ENCODE measurements at regions not wholly inside any gene's neighbourhood (a gene's known extent, or its start where the extent isn't known, plus 50 kb on each side); places are given as distances from the start of the nearest gene placed in this dataset.
A peak's percentile ranks its signal among the peaks of the same experiment; 100 is the strongest.
"Not testable (repeated sequence)": the region's sequence is repeated elsewhere in the genome, so short reads cannot be mapped to it uniquely, and the experiment has no call there.

- Histone ChIP-seq H3K9me3 (no peaks in the 10 kb centered on the region), H3K4me3 (no peak overlapping the region), H3K36me3 (no peaks in the 10 kb centered on the region), H3K27me3 (peaks cover 0 to 9% of the 10 kb centered on the region in 2 donors), H3K27ac (no peak overlapping the region), H3K4me1 (no peaks in the 10 kb centered on the region)
- ATAC-seq (no peak), DNase-seq (no peak)
- TF ChIP-seq CTCF (IDR thresholded peaks at IDR 0.05): no peak
- intact Hi-C loops (cut with DNase I): loop anchor here in 1 of 2 donors (10.0 kb wide), 1 partner anchor 394 kb away; no protein-coding TSS in a partner anchor
Measured at GRCh38 chr10:15430969-15431771, 60.1 kb upstream of the FAM171A1 start.

GRCh38 chr10:15428681-15429080, 57.6 kb upstream of the FAM171A1 start:
- no peak overlapping the region for H3K4me3 ChIP-seq
- H3K4me1 ChIP-seq: no peaks in the 10 kb centered on the region
- no peaks in the 10 kb centered on the region for H3K9me3 ChIP-seq
- ATAC-seq: no peak
- H3K27ac ChIP-seq: no peak overlapping the region
- intact Hi-C loops (cut with DNase I): no loop called here
- no peak for TF ChIP-seq CTCF (IDR thresholded peaks at IDR 0.05)
- no peaks in the 10 kb centered on the region for H3K36me3 ChIP-seq
- DNase-seq: peak in 2 of 4 donors; percentile 48 to 57
- H3K27me3 ChIP-seq: peaks cover 0 to 9% of the 10 kb centered on the region in 2 donors

GRCh38 chr10:15427843-15428414, 56.8 kb upstream of the FAM171A1 start:
- ATAC-seq: peak; percentile 66

GRCh38 chr10:15426558-15426957, 55.5 kb upstream of the FAM171A1 start:
- no peak for TF ChIP-seq CTCF (IDR thresholded peaks at IDR 0.05)
- no peak overlapping the region for H3K27ac ChIP-seq
- intact Hi-C loops (cut with DNase I): no loop called here
- ATAC-seq: no peak
- no peaks in the 10 kb centered on the region for H3K27me3 ChIP-seq
- no peak overlapping the region for H3K4me3 ChIP-seq
- no peak for DNase-seq
- no peaks in the 10 kb centered on the region for H3K4me1 ChIP-seq
- no peaks in the 10 kb centered on the region for H3K9me3 ChIP-seq
- no peaks in the 10 kb centered on the region for H3K36me3 ChIP-seq

More at GRCh38 chr10:15427843-15428414, 56.8 kb upstream of the FAM171A1 start:
- Histone ChIP-seq H3K9me3 (no peaks in the 10 kb centered on the region), H3K27ac (no peak overlapping the region), H3K4me3 (no peak overlapping the region), H3K4me1 (no peaks in the 10 kb centered on the region), H3K36me3 (no peaks in the 10 kb centered on the region), H3K27me3 (peaks cover 0 to 9% of the 10 kb centered on the region in 2 donors)
- intact Hi-C loops (cut with DNase I): no loop called here
- peak in 2 of 4 donors; percentile 65 to 74 for DNase-seq
- peak; percentile 25 to 31 for TF ChIP-seq CTCF (IDR thresholded peaks at IDR 0.05)

GRCh38 chr10:15426115-15426514, 55.0 kb upstream of the FAM171A1 start:
- ATAC-seq (no peak), DNase-seq (peak in 1 of 4 donors; percentile 58)
- no peak for TF ChIP-seq CTCF (IDR thresholded peaks at IDR 0.05)
- Histone ChIP-seq H3K4me3 (no peak overlapping the region), H3K4me1 (no peaks in the 10 kb centered on the region), H3K9me3 (no peaks in the 10 kb centered on the region), H3K27ac (no peak overlapping the region), H3K36me3 (no peaks in the 10 kb centered on the region), H3K27me3 (no peaks in the 10 kb centered on the region)
- intact Hi-C loops (cut with DNase I): no loop called here

GRCh38 chr10:15421875-15422274, 50.8 kb upstream of the FAM171A1 start:
- ATAC-seq; H3K27me3 ChIP-seq; H3K4me1 ChIP-seq; H3K36me3 ChIP-seq; DNase-seq; H3K9me3 ChIP-seq; H3K27ac ChIP-seq; H3K4me3 ChIP-seq; intact Hi-C loops (cut with DNase I): not testable (repeated sequence)
